Panc1 (cell line): ENCODE measurements at regions not wholly inside any gene's neighbourhood (a gene's known extent, or its start where the extent isn't known, plus 50 kb on each side); places are given as distances from the start of the nearest gene placed in this dataset.

Experiments
- ATAC-seq: fragments of 200-7000 bp; cut with Tn5 transposase; 2 replicates; pipeline ENCODE4 v1.9.1; 2020; ENCODE audit warnings: mild to moderate bottlenecking, moderate library complexity
- BruUV-seq: library from RNA; stranded (reverse); fragments of 400-500 nt; replicated peaks from 2 replicates; lab custom pipeline; 2021; lab: Mats Ljungman, UMichigan
- CTCF ChIA-PET: fragments of 300-600 bp; sonication (Branson Sonifier 250); formaldehyde crosslinking; loops from one replicate; lab custom pipeline; 2022; ENCODE audit warnings: antibody characterized with exemption; lab: Charles Lee
- POLR2A ChIA-PET: fragments of 300-600 bp; sonication (Branson Sonifier 250); formaldehyde crosslinking; loops from one replicate; lab custom pipeline; 2022; ENCODE audit warnings: antibody characterized with exemption; lab: Charles Lee
- DNase-seq: peaks from one replicate; pipeline ENCODE4 v3.0.0-alpha.2; 2010; ENCODE audit warnings: low read depth, low spot score
- H3K27ac ChIP-seq: 2 replicates; pipeline ENCODE4 v1.5.1; 2011; ENCODE audit warnings: mild to moderate bottlenecking, low read length, inconsistent platforms
- H3K27me3 ChIP-seq: fragments of 200-500 bp; sonication (Bioruptor generic); 2 replicates; pipeline ENCODE4 v1.6.0; 2014; ENCODE audit warnings: low read length, inconsistent platforms; ENCODE audit not compliant: control insufficient read depth, insufficient read depth
- H3K36me3 ChIP-seq: fragments of 200-500 bp; sonication (Bioruptor generic); 2 replicates; pipeline ENCODE4 v1.5.1; 2014; ENCODE audit warnings: inconsistent platforms, mild to moderate bottlenecking, low read length, moderate library complexity; ENCODE audit not compliant: control insufficient read depth, insufficient read depth
- H3K4me1 ChIP-seq: 2 replicates; pipeline ENCODE4 v1.5.1; 2011; ENCODE audit warnings: inconsistent platforms, mild to moderate bottlenecking, low read length, moderate library complexity; ENCODE audit not compliant: control insufficient read depth, insufficient read depth
- H3K4me3 ChIP-seq, 2 experiments: 2 replicates each; pipeline ENCODE4 v1.5.1; 2011 to 2012; ENCODE audit warnings: low read depth in 2 of 2, low read length in 2 of 2, mild to moderate bottlenecking in 2 of 2, inconsistent platforms in 1 of 2, moderate library complexity in 1 of 2
- H3K9me3 ChIP-seq: fragments of 200-500 bp; sonication (Bioruptor generic); 2 replicates; pipeline ENCODE4 v1.5.1; 2014; ENCODE audit warnings: low read depth, mild to moderate bottlenecking, inconsistent platforms, low read length, moderate library complexity; ENCODE audit not compliant: control insufficient read depth, insufficient read depth
- POLR2AphosphoS5 ChIP-seq: IDR thresholded peaks from 2 replicates; pipeline ENCODE4 v1.6.1; 2012; ENCODE audit warnings: mild to moderate bottlenecking, low read depth, low read length, moderate library complexity
- SIN3A ChIP-seq: IDR thresholded peaks from 2 replicates; pipeline ENCODE4 v1.6.1; 2012; ENCODE audit warnings: low read depth, mild to moderate bottlenecking, low read length, moderate library complexity, borderline replicate concordance; ENCODE audit not compliant: insufficient read depth
- TCF7L2 ChIP-seq: IDR thresholded peaks from 2 replicates; pipeline ENCODE4 v1.6.1; 2011; ENCODE audit warnings: mild to moderate bottlenecking, low read depth, low read length, inconsistent platforms
- in situ Hi-C: cut with HindIII; loops from 2 replicates; pipeline ENCODE4 v1.10.0; 2016; ENCODE audit warnings: low sequenced_read_pairs, low pct_unique_long_range_greater_than_20kb
- intact Hi-C: fragments of 100-400 bp; cut with micrococcal nuclease; formaldehyde crosslinking; loops from one replicate; pipeline ENCODE4 v1.10.0; 2022; ENCODE audit not compliant: unreplicated experiment
- TF ChIP-seq, protein P1 (sequence below), 2 experiments: IDR thresholded peaks; 2 replicates each; pipeline ENCODE4 v1.6.1; 2011 to 2012; ENCODE audit warnings: low read depth in 2 of 2, control low read depth in 1 of 2, low read length in 1 of 2, mild to moderate bottlenecking in 1 of 2, moderate library complexity in 1 of 2; ENCODE audit not compliant: insufficient read depth in 1 of 2
- TF ChIP-seq, protein P2 (sequence below): fragments of 450-650 bp; IDR thresholded peaks from 2 replicates; pipeline ENCODE4 v1.5.1; 2017; ENCODE audit warnings: mild to moderate bottlenecking

DNA sequence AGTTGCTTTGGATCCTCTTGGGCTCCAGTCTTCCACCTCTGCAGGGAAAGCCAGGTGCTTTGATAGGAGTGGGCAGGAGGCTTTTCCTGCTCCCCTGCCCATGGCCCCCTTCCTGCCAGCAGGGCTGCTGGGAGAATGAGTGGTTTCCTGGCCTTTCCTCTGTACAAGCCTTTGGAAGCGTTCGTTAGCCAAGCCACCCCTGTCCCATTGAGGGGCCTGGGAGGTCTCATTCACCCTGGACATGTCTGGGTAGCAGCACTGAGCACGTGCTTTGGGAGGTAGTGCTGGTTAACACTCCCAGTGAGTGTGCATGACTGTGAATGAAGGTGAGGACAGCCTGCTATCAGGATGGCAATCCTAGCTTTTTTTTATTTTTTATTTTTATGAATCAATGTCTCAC, 118.5 kb upstream of the CACNA1E start:
- in situ Hi-C loops (no loop called here), intact Hi-C loops (no loop called here)
- Histone ChIP-seq H3K4me3 (no peak overlapping the region), H3K27me3 (peaks cover 1% of the 10 kb centered on the region; the same call in 1 of the 2 replicates), H3K36me3 (no peaks in the 10 kb centered on the region), H3K9me3 (no peaks in the 10 kb centered on the region), H3K27ac (no peak overlapping the region), H3K4me1 (no peaks in the 10 kb centered on the region)
- ChIA-PET POLR2A (no interaction called here), CTCF (no interaction called here)
- DNase-seq (no peak), ATAC-seq (no peak)
- TF ChIP-seq, protein P1, sequence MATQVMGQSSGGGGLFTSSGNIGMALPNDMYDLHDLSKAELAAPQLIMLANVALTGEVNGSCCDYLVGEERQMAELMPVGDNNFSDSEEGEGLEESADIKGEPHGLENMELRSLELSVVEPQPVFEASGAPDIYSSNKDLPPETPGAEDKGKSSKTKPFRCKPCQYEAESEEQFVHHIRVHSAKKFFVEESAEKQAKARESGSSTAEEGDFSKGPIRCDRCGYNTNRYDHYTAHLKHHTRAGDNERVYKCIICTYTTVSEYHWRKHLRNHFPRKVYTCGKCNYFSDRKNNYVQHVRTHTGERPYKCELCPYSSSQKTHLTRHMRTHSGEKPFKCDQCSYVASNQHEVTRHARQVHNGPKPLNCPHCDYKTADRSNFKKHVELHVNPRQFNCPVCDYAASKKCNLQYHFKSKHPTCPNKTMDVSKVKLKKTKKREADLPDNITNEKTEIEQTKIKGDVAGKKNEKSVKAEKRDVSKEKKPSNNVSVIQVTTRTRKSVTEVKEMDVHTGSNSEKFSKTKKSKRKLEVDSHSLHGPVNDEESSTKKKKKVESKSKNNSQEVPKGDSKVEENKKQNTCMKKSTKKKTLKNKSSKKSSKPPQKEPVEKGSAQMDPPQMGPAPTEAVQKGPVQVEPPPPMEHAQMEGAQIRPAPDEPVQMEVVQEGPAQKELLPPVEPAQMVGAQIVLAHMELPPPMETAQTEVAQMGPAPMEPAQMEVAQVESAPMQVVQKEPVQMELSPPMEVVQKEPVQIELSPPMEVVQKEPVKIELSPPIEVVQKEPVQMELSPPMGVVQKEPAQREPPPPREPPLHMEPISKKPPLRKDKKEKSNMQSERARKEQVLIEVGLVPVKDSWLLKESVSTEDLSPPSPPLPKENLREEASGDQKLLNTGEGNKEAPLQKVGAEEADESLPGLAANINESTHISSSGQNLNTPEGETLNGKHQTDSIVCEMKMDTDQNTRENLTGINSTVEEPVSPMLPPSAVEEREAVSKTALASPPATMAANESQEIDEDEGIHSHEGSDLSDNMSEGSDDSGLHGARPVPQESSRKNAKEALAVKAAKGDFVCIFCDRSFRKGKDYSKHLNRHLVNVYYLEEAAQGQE (IDR thresholded peaks at IDR 0.05; ENCODE audit: insufficient read depth in 1 of 2, low read depth in 2 of 2, low read length in 1 of 2) = no peak
- TF ChIP-seq TCF7L2 (no peak), SIN3A (no peak), POLR2AphosphoS5 (no peak)
- TF ChIP-seq, protein P2, sequence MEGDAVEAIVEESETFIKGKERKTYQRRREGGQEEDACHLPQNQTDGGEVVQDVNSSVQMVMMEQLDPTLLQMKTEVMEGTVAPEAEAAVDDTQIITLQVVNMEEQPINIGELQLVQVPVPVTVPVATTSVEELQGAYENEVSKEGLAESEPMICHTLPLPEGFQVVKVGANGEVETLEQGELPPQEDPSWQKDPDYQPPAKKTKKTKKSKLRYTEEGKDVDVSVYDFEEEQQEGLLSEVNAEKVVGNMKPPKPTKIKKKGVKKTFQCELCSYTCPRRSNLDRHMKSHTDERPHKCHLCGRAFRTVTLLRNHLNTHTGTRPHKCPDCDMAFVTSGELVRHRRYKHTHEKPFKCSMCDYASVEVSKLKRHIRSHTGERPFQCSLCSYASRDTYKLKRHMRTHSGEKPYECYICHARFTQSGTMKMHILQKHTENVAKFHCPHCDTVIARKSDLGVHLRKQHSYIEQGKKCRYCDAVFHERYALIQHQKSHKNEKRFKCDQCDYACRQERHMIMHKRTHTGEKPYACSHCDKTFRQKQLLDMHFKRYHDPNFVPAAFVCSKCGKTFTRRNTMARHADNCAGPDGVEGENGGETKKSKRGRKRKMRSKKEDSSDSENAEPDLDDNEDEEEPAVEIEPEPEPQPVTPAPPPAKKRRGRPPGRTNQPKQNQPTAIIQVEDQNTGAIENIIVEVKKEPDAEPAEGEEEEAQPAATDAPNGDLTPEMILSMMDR = no peak
- BruUV-seq = no TSS peak

DNA sequence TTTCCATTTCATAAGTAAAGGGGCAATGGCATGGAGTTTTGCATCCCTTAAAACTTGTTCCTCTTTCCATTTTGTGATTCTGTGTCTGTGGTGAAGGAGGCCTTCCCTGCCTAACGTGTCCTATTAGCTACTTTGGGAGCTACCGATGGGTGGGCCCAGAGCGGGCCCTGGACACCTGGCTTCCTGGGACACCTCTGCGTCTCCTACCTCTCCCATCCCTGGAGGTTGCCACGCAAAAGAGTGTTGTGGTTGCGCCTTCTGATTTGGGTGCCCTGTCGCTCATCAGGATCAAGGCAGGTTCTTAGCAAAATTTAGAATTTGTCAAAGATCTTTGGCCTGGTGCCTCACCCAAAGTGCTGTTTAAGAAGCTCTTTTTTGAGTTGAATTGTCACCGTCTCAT, 116.4 kb upstream of the CACNA1E start:
- CTCF ChIA-PET = no interaction called here
- intact Hi-C loops = no loop called here

More for the DNA sequence above, 116.4 kb upstream of the CACNA1E start:
- POLR2A ChIA-PET = no interaction called here
- DNase-seq (no peak), ATAC-seq (no peak)
- BruUV-seq = no TSS peak
- H3K36me3 ChIP-seq = no peaks in the 10 kb centered on the region
- no peak for TF ChIP-seq SIN3A
- TF ChIP-seq, protein P1 (IDR thresholded peaks at IDR 0.05; ENCODE audit: insufficient read depth in 1 of 2, low read depth in 2 of 2, low read length in 1 of 2) = no peak
- TF ChIP-seq POLR2AphosphoS5 = no peak
- H3K27me3 ChIP-seq = no peaks in the 10 kb centered on the region
- no peak overlapping the region for H3K27ac ChIP-seq
- in situ Hi-C loops = no loop called here
- no peaks in the 10 kb centered on the region for H3K4me1 ChIP-seq
- H3K4me3 ChIP-seq = no peak overlapping the region
- no peaks in the 10 kb centered on the region for H3K9me3 ChIP-seq
